Cardiac fibroblast (primary cell): ENCODE measurements at regions not wholly inside any gene's neighbourhood (a gene's known extent, or its start where the extent isn't known, plus 50 kb on each side); places are given as distances from the start of the nearest gene placed in this dataset.

Experiments used
- DNase-seq, 2 donors: peaks; one replicate each; pipeline versions ENCODE4 v3.0.0 to v3.0.0-alpha.2; 2010; ENCODE audit warnings: low read depth in 2 of 2
- H3K4me3 ChIP-seq, 2 donors: replicated peaks in 1 of 2; 1 replicate in 1 of 2; 2 replicates in 1 of 2; pipeline ENCODE4 v1.5.1; 2011; ENCODE audit warnings: low read depth in 2 of 2, low read length in 2 of 2, mild to moderate bottlenecking in 2 of 2, moderate library complexity in 1 of 2
- CTCF ChIP-seq: IDR thresholded peaks from one replicate; pipeline ENCODE4 v1.5.1; 2011; ENCODE audit warnings: low read depth, mild to moderate bottlenecking, low read length, inconsistent platforms

DNA sequence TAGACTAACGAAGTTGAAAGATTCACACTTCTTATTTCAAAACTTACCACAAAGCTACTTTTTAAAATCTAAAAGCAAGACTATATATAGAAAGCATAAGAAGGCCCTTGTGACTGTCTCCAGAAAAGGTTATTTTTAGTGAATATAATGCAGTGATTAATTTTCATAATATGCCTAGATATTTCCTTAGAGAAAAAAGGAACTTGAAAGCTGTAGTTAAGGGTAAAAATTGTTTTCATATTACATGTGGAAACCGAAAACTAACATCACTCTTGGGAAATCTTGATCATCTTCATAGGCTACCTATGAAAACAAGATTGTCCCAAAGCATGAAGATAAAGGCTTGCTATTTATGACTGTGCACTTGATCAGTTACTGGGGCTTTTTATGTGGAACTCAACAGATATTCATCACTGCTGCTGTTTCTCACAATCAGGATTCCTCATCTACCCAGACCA, 223.2 kb downstream of the SH2D4B start:
- H3K4me3 ChIP-seq: no peak overlapping the region
- no peak for DNase-seq
- no peak for TF ChIP-seq CTCF

GRCh38 chr10:80767963-80768362, 230.3 kb downstream of the SH2D4B start:
- no peak overlapping the region for H3K4me3 ChIP-seq
- no peak for DNase-seq
- no peak for TF ChIP-seq CTCF

DNA sequence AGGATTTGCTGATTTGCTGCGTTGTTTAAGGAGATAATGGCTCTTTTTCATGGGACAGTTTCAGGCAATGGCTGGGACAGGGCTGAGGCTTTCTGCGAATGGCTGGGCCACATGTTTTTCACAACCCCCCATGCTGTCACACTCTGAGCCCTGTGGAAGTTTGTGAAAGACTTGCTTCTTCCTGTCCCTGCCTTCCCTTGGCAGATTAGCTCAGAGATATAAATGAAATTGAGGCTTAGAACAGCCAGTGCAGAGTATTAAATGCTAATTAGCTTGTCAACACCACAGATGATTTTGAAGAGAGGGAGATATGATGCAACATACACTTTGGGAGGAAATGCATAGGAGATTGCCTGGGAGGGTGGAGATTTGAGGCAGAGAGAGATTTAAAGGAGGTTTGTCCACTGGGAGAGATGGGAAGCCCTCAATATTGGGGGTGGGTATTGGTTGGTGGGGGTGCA, 232.0 kb downstream of the SH2D4B start:
- no peak for TF ChIP-seq CTCF
- H3K4me3 ChIP-seq: no peak overlapping the region
- no peak for DNase-seq

DNA sequence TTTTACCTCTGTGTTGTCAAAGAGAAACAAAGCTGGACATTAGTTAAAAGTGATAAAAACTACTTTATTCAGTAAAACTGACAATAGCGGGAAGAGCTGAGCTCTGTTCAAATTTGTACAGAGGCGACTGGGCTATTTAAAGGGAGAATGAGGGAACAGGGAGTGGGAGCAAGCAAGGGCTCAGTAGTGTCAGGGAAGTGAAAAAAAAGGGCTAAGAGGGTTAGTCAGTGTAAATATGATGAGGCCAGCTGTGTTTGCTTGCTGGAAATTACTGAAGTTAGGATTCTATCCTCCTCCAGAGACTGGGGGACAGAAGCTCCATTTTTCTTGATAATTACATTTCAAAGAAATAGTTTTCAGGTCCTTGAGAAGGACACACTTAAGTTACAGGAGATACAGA, 232.5 kb downstream of the SH2D4B start:
- no peak for DNase-seq
- TF ChIP-seq CTCF: no peak
- H3K4me3 ChIP-seq: no peak overlapping the region

DNA sequence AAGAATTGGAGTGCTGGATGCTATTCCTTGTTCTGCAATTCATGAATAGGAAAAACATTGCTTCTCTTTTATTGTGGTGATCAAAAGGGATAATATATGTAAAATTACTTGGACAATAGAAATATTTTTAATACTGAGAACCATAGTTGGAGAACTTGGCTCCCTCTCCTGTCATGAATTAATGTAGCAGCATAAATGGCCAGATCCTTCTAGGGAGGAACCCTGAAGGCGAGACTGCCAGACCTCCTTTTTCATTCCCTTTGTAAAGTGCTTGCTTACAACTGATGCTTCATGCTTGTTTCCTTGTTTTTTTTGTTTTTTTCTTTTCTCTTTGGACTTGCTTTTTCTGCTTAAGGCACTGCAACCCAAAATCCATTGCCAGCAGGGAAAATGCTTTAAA, 233.6 kb downstream of the SH2D4B start:
- no peak for TF ChIP-seq CTCF
- no peak overlapping the region for H3K4me3 ChIP-seq

GRCh38 chr10:80771902-80772555, 234.3 kb downstream of the SH2D4B start:
- TF ChIP-seq CTCF: no peak
- no peak for DNase-seq
- no peak overlapping the region for H3K4me3 ChIP-seq

More for the DNA sequence above, 233.6 kb downstream of the SH2D4B start:
- no peak for DNase-seq

DNA sequence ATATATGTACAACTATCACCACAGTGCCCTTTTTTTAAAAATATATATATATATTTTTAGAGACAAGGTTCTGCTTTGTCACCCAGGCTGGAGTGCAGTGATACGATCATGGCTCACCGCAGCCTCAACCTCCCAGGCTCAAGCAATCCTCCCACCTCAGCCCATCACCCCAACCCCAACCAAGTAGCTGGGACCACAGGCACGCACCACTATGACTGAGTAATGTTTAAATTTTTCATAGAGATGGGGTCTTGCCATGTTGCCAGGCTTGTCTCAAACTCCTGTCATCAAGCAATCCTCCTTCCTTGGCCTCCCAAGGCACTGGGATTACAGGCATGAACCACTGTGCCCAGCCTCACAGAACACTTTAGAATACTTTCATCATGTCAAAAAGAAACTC, 234.9 kb downstream of the SH2D4B start:
- DNase-seq: no peak
- H3K4me3 ChIP-seq: no peak overlapping the region
- TF ChIP-seq CTCF: no peak
